HG02642 (cell line): ENCODE measurements at regions not wholly inside any gene's neighbourhood (a gene's known extent, or its start where the extent isn't known, plus 50 kb on each side); places are given as distances from the start of the nearest gene placed in this dataset.

Experiments
- ATAC-seq: cut with Tn5 transposase; IDR thresholded peaks from one replicate; pipeline ENCODE4 v1.9.1; 2021; ENCODE audit warnings: mild to moderate bottlenecking; ENCODE audit not compliant: unreplicated experiment, poor library complexity

DNA sequence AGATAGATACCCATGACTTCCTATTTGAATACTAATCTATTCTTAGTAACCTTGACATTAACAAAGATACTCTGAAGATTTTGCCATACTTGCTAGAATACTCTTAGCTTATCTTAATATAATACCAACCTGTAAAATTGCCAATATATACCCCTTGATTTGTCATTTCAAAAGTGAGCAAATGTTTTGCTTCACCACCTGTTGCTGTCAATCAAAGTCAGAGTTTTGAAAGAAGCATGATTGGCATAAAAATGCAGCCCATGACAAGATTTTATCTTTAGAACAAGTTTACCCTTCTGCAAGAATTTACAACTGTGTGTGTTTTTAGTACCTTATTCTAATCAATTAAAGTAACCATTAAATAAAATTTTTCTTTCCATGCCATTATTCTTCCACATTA lies 236.2 kb downstream of the TBX18 start:
- no peak for ATAC-seq

DNA sequence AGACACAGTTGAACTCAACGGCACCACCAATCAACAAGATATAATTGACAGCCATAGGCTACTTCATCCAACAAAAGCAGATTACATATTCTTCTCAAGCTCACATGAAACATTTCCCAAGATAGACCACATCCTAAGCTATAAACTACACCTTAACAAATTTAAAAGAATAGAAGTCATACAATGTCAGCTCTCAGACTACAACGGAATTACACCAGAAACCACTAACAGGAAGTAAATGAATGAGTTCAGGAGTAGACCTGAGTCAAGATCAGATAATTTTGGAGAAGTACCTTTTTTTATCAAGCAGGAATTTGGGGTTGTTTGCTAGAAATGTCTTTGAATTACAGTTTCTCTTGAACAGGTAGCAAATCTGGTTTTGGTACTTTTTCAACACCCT lies 237.8 kb downstream of the TBX18 start:
- no peak for ATAC-seq

DNA sequence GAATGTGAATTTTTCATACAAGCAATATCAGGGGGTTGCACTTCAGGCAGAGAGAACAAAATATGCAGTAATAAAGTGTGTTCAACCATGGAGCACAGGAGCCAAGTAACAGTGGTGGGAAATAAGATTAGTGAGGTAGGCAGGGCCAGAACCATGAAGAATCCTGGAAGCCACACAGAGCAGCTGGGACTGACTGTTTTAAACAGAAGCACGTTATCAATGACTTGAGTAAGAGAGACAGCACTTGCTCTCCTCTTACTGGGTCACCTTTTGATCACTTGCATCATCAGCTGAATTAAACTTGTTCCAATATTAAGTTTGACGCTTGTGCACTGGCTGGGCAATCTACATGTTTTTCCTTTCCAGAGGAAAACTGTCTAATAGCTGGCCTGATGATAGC lies 238.5 kb downstream of the TBX18 start:
- no peak for ATAC-seq

DNA sequence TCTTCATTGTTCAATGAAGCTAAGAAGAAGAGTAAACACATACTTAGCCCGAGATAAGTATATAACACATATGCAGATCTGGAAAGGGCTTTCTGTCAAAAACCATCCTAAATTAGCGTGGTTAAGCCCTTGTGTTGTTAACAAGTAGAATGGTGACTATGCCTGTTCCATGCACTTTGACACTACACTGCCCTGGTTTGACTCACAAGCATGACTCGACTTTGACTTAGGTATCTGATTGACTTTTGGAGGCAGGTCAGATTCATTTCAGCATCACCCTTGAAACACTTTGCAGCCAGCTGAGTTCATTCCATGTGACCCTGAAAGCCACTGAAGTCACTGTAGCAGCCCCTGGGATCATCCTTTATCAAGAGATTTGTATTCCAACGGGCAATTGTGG lies 239.8 kb downstream of the TBX18 start:
- no peak for ATAC-seq

DNA sequence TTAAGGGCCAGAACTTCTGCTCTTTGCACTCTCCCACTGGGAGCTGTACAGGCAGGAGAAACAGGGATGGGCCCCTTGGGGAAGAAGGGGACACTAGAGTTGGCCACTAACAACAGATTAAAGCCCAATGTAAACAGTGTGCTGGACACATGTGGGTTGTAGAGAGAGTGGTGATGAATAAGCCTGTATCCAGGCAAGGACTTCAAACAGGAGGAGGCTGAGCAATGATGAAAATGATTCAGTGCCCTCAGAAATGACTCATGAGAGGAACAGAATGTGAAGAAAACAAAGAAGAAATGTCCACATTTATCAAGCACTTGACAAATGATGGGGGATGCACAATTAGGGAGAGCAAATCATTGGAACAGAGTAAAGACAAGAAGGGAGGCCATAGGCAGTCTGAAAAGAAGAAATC lies 242.3 kb downstream of the TBX18 start:
- no peak for ATAC-seq

DNA sequence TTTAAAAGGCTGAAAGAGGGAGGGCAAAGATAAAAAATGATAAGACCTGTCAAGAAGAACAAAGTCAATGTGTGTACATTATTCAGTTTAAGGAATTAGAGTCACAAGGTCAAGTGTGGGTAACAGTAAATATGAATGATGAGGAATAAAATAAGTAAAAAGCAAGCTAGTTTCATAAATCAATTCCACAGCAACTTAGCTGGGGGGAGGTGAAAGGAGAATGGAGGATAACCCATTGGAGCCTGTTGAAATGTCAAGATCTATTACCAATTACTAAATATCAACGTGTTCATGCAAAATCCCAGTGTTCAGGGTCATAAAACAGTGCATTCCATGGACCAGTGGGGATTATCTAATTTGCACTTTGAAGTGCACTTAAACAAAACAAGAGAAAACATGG lies 242.9 kb downstream of the TBX18 start:
- ATAC-seq, result no peak

DNA sequence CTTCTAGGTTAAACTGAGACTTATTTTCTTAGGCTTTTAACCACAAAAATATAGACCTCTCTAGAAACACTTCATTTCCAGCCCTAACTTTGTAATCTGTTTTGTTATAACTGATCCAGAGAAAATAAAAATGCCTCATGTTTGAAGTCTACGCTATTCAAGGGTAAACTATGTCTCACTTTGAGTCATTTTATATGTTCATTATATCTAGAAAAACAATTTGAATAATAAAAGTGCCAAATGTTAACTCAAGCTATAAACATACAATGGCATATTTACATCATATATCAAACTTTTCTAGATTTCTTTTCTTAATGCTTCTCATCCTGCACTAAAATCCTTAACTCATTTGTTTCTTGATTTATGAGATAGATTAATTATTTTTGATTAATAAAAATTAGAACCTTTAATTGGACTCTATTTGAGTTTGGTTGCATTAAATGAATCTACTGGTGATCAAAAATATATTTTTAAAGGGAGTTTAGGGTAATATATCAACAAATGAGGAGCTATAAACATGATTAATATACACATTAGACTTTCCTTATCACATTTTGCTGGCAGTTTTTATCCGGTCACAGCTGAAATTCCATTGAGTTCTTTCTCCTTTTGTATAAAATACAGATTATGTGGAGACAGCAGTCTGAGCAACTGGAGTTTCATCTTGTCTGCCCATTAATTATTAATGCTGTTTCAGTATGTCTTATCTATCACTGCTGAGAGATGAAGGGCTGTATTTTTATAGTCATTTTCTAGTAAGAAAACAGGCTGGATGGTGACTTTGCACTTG lies 246.5 kb downstream of the TBX18 start:
- no peak for ATAC-seq

DNA sequence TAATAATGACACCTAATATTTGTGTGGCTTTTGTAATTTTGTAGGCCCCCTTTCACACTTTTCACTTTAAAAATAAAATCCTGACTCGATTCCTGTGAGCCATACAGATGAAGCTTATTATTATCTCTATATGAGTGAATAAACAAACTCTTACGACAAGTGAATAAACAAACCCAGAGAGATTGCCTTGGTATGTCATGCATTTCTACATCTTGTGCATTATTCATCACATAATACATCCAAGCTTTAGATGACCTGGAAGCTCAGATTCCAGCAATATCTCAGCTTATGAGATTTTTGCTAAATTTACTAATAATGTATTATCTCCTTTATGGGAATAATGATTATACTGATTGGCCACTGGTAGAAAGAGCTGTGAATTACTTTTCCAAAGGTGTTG lies 248.2 kb downstream of the TBX18 start:
- ATAC-seq, result no peak

DNA sequence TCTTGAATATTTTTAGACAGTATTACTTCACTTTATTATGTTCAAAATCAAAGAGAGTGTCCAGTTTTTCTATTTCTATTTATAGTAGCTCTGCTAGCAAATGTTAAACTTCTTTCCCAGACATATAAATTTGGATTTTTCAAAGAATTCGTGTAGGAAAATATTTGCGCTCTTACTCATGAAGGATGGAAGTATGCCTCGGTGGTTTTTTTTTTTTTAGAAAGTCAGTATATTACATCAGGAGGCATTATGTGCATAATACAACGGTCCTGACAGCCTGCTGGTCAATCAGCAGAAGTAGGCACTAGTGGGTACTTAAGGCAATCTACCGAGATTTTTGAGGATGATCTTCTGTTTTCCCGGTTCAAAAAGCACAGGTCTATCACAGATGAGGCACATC lies 249.3 kb downstream of the TBX18 start:
- ATAC-seq, result no peak

DNA sequence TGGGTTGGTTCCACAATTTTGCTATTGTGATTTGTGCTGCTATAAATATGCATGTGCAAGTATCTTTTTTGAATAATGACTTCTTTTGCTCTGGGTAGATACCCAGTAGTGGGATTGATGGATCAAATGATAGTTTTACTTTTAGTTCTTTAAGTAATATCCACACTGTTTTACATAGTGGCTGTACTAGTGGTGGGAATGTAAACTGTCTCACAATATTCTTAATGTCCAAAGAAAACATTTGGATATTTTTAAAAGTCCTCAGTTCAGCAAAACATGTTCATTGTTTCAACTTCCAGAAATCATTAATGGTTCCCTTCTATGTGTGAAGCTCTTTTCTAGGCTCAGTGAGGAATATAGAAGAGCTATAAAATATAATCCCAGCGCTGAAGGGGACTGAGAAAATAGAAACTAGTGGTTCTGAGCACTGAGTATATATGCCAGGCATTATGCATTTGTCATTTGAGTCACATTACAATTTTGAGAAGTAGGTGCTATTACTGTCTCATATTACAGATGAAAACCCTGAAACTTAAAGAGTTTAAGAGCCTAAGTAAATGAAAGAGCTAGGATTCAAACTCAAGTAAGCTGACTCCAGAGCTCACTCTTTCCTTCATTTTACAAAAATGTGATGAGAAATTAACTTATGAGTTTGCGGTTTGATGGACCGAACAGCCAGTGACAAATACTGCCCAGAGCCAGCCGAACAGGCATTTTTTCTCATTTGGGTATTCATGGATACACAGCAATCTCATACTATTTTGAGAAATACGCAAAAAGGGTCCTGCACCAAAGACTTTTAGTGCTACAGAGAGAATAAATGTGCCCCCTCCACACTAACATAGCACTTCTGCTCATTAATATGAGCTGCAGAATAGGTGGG lies 250.1 kb downstream of the TBX18 start:
- ATAC-seq, result no peak

DNA sequence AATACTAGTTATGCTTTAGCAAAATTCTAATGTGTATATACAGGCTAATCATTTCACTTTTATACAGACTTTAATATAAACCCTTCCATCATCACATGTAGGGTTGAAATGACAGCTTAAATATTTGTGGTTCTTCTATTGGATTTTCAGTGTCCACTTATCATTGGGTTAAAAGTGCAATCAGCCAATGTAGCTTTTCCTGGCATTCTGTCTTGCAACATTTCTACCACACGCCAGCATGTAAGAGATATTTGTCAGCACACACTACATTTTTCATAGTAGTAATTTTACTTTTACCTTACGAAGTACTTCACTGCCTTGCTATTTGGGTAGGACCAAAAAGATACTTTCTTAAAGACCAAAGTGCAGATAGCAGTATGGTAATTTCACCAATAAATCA lies 252.0 kb downstream of the TBX18 start:
- ATAC-seq, result no peak

DNA sequence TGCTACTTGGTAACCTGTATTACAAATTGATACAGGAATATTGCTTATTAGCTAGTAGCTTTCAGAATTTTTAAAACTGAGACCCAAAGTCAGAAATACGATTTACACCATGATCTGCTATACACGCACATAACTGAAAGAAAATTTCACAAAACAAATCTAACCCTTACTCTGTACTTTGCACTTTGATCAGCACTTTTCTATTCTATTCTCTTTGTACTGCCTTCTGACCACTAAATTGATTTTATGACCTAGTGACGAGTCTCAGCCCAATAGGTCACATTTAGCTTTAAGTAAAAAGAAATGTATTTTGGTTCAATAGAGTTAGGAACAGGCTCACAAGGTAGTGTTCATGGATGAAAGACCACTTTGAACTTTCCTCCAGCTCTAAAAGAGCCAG lies 252.5 kb downstream of the TBX18 start:
- no peak for ATAC-seq

DNA sequence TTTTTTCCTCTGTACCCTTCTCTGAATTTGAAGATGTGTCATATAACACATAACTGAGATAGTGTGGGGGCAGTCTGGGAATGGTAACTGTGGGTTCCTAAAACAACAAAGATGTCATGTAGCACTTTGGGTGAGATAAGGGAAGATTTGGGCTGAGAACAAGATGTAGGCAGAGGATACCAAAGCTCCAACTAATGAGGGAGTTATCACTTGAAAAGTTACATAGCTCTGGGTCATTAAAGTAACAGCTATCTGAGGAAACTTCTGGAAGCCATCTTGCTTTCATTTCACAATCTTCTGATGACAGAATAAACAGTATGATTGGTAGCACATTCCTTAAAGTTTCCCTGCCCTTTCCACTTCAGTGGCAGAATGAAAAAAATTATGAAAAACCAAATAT lies 255.4 kb downstream of the TBX18 start:
- no peak for ATAC-seq

DNA sequence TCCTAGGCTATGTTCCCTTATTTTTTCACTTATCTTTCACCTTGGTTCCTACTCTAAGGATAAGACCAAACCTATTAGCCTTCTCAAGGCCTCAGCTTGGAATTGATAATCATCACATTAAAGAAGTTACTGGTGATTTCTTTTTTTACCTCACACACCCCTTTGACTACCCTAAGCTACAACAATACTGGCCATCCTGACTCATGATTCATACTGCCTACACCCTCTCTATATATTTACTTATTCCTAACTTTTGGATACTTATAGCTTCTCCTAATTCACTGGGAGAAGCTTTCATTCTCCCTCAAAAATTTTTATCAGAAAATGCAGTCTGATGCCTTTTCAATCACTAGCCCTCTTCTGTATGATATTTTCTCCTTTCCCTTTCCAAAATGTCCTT lies 256.1 kb downstream of the TBX18 start:
- ATAC-seq, result no peak

DNA sequence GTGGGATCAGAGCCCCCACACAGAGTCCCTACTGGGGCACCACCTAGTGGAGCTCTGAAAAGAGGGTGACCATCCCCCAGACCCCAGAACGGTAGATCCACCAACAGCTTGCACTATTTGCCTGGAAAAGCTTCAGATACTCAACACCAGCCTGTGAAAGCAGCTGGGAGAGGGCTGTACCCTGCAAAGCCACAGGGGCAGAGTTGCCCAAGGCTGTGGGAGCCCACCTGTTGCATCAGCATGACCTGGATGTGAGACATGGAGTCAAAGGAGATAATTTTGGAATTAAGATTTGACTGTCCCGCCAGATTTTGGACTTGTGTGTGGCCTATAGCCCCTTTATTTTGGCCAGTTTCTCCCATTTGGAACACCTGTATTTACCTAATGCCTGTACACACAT lies 260.4 kb downstream of the TBX18 start:
- ATAC-seq, result no peak

DNA sequence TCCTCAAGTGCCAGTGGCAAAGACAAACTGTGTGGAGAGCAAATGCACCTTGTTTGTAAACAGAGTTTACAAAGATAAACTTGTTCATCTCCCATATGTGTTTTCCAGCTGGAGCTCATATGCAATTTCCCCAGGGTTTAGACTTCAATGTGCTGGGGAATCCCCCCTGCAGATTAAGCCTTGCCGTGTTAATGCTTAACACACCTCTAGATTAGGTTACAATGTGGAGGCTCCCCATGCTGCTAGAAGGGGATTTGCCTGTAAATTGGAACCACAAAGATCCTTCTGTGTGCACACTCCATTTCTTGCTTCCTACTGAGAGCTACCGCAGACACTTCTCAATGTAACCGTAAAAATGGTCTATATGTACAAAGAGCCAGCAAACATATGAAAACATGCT lies 263.1 kb downstream of the TBX18 start:
- ATAC-seq, result no peak

DNA sequence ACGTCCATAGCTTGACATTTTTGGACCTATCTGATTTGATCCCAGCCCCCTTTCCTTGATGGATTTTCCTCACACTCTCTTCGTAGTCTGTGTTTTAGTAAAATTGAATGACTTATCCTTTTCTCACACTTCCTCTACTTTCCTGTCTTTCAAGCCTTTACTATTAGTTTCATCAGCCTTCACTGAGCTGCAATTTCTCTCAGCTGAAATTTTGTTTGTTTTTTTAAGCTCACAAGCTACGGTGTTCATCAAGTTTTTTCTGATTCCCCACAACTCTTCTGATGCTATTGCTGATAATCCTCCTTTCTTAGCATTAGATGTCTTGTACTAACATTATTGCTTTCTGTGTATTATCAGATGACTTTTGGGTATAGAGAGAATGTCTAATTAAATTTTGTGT lies 263.7 kb downstream of the TBX18 start:
- ATAC-seq, result no peak

DNA sequence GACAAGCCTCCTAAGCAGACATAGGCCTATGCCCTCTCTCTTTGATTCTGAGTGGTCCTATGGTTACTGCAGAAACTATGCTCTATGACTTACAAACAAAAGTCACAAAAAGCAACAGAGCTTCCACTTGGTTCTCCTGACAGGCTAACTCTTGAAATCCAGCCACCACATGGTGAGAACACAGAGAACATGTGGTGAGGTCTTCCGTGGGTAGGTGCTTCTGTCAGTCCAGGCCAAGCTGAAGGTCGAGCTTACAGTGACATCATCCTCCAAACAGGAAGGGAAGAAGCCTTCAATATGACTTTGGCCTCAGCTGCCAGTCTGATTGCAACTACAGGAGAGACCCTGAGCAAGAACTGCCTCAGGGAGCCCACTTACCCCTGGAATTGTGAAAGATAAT lies 265.5 kb downstream of the TBX18 start:
- no peak for ATAC-seq

DNA sequence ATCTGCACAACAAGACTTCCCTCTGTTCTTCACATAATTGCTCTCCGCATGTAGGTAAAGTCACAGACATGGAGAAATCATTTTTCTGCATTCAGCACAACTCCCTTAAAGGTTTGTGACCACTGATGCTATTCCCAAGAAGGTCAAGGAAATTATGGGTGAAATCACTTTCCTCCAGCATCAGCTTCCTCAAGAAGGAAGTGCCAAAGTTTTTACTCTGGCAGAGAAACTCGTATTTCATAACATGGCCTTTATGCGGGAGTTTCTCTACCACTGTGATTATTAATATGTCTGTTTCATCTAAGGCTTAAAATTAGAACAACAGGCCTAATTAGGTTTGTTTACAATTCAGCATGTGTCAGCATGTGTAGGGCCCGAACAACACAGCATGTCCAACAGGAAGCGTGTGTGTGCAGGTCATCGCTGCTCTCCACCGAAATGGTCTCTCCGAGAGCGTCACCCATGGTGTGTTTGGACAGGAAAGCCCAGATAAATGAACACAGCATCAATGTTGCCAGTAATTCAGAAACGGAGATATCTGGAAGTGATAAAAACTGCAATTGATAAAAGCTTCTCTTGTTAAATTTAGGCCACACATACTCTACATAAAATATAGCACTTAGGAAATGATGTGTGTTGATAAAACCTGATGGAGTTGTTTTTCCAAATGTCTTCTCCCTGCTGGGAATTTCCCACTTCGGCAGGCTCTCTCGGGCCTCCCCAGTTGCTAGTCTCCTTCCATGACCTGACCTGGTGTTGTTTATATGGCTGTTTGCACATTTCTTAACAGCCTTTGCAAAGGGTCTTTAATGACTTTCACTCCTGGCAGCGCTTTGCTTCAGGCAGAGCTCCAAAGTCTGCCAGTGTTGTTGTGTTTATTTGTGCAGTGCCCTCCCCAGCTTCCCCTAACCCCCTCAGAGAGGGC lies 265.1 kb upstream of the CEP162 start:
- no peak for ATAC-seq

DNA sequence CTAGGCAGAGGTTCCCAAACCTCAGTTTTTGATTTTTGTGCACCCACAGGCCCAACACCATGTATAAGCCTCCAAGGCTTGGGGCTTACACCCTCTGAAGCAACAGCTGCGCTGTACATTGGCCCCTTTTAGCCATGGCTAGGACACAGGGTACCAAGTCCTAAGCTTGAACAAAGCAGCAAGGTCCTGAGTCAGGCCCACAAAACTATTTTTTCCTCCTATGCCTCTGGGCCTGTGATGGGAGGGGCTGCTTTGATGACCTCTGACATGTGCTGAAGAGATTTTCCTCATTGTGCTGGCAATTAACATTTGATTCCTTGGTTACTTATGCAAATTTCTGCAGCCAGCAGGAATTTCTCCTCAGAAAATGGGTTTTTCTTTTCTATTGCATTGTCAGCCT lies 262.2 kb upstream of the CEP162 start:
- ATAC-seq, result no peak

DNA sequence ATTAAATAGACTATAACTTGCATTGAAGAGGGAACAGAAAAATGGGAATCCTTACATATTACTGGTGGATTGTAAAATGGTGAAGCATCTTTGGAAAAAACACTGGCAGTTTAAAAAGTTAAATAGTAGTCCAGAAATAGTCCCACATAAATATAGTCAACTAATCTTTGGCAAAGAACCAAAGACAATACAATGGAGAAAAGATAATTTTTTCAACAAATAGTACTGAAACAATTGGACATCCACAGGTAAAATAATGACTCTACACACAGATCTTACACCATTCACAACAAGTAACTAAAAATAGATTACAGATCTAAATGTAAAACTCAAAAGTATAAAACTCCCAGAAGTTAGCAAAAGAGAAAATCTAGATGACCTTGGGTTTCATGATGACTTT lies 259.1 kb upstream of the CEP162 start:
- ATAC-seq, result no peak
